ENCODE measurements at regions not wholly inside any gene's neighbourhood (a gene's known extent, or its start where the extent isn't known, plus 50 kb on each side); places are given as distances from the start of the nearest gene placed in this dataset.

DNA sequence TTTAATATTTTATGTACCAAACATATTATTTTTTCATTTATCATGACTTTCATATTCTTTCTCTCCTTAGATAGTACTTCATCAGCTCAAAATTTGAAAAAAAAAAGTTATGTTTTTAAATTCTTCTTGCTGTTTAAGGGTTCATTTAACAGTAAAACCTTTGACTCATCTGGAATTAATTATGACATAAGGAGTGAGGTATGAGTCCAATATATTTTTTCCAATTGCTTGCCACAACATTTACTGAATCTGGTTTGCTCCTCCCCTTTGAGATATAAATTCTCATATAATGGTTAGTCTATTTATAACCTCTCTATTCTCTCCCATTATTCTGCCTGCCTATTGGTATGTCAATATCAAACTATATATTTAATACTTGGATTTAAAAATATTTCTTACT, 387.8 kb downstream of the TUSC7 start:
- no peaks in the 10 kb centered on the region for H3K36me3 Mint-ChIP-seq
- no peak for ATAC-seq
- no peak overlapping the region for H3K4me3 Mint-ChIP-seq
- no peaks in the 10 kb centered on the region for H3K9me3 Mint-ChIP-seq
- H3K4me1 Mint-ChIP-seq = no peaks in the 10 kb centered on the region
- H3K27me3 Mint-ChIP-seq = no peaks in the 10 kb centered on the region
- H3K27ac Mint-ChIP-seq = no peak overlapping the region

- no peaks in the 10 kb centered on the region for H3K4me1 Mint-ChIP-seq
- no peaks in the 10 kb centered on the region for H3K9me3 Mint-ChIP-seq
- no peak overlapping the region for H3K27ac Mint-ChIP-seq
- H3K4me3 Mint-ChIP-seq = no peak overlapping the region
- no peaks in the 10 kb centered on the region for H3K27me3 Mint-ChIP-seq
- ATAC-seq = no peak
- no peaks in the 10 kb centered on the region for H3K36me3 Mint-ChIP-seq
Observed at GRCh38 chr3:117101697-117102096, 392.1 kb downstream of the TUSC7 start.

GRCh38 chr3:117102426-117102825, 392.8 kb downstream of the TUSC7 start:
- ATAC-seq = no peak
- no peak overlapping the region for H3K4me3 Mint-ChIP-seq
- no peaks in the 10 kb centered on the region for H3K4me1 Mint-ChIP-seq
- no peaks in the 10 kb centered on the region for H3K27me3 Mint-ChIP-seq
- H3K27ac Mint-ChIP-seq = no peak overlapping the region
- H3K9me3 Mint-ChIP-seq = no peaks in the 10 kb centered on the region
- no peaks in the 10 kb centered on the region for H3K36me3 Mint-ChIP-seq

DNA sequence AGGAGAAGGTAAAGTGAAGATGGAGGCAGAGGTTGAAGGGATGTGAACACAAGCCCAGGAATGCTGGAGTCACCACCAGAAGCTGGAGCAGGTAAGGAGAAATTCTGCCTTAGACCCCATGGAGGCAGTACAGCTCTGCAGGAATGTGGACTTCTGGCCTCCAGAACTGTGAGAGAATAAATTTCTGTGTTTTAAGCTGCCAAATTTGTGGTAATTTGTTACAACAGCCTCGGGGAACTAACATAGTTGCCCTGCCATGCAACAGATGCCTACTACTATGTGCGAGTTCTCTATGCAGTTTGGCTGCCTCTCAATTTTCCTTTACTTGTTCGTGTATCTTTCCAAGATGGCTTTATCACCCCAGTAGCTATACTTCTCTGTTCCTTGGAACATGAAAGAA, 394.1 kb downstream of the TUSC7 start:
- Mint-ChIP-seq H3K9me3 (no peaks in the 10 kb centered on the region), H3K4me1 (no peaks in the 10 kb centered on the region), H3K36me3 (no peaks in the 10 kb centered on the region), H3K4me3 (no peak overlapping the region), H3K27me3 (no peaks in the 10 kb centered on the region), H3K27ac (no peak overlapping the region)
- ATAC-seq = no peak

DNA sequence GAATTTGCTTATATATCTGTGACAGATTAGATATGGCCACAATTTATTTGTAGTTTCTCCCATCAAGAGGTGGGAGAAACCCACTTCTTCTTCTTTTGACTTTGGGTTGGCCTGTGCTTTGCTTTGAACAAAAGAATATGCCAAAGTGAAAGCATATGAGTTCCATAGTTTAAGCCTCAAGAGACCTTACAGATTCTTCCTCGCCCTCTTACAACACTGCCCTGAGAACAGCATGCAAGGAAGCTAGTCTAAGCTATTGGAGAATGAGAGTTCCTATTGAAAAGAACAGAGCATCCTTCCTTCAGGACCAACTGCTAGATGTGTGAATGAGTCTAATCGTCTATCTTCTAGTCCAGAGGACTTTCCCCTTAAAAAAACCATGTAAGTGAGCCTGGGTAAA, 394.8 kb downstream of the TUSC7 start:
- Mint-ChIP-seq H3K4me3 (no peak overlapping the region), H3K36me3 (no peaks in the 10 kb centered on the region), H3K27ac (no peak overlapping the region), H3K27me3 (no peaks in the 10 kb centered on the region), H3K4me1 (no peaks in the 10 kb centered on the region), H3K9me3 (no peaks in the 10 kb centered on the region)
- ATAC-seq = no peak

DNA sequence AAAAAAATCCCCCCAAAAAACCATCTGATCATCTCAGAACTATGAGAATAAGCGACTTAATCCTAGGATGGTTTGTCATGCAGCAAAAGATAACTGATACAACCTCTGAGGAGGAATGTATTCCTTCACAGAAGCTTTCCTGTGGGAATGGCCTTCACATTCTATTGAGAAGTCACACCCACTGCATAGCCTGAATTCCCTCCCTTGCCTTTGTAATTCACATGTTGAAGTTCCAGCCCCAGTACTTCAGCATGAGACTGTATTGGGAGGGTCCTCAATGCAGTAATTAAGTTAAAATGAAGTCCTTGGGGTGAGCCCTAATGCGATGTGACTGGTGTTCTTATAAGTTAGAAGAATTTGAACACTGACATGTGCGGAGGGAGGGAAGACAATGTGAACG, 395.2 kb downstream of the TUSC7 start:
- Mint-ChIP-seq H3K9me3 (no peaks in the 10 kb centered on the region), H3K27ac (no peak overlapping the region), H3K27me3 (no peaks in the 10 kb centered on the region), H3K4me1 (no peaks in the 10 kb centered on the region), H3K36me3 (no peaks in the 10 kb centered on the region), H3K4me3 (no peak overlapping the region)
- ATAC-seq = no peak

- Mint-ChIP-seq H3K4me3 (no peak overlapping the region), H3K36me3 (no peaks in the 10 kb centered on the region), H3K27me3 (no peaks in the 10 kb centered on the region), H3K9me3 (no peaks in the 10 kb centered on the region), H3K4me1 (no peaks in the 10 kb centered on the region), H3K27ac (no peak overlapping the region)
- ATAC-seq = no peak
Observed at GRCh38 chr3:117105686-117106085, 396.1 kb downstream of the TUSC7 start.

GRCh38 chr3:117106396-117106795, 396.8 kb downstream of the TUSC7 start:
- no peak overlapping the region for H3K4me3 Mint-ChIP-seq

GRCh38 chr3:117107946-117108345, 398.4 kb downstream of the TUSC7 start:
- no peaks in the 10 kb centered on the region for H3K27me3 Mint-ChIP-seq
- no peaks in the 10 kb centered on the region for H3K4me1 Mint-ChIP-seq
- H3K27ac Mint-ChIP-seq = no peak overlapping the region
- H3K36me3 Mint-ChIP-seq = no peaks in the 10 kb centered on the region
- no peak overlapping the region for H3K4me3 Mint-ChIP-seq
- ATAC-seq = no peak
- no peaks in the 10 kb centered on the region for H3K9me3 Mint-ChIP-seq

More at GRCh38 chr3:117106396-117106795, 396.8 kb downstream of the TUSC7 start:
- ATAC-seq = no peak
- Mint-ChIP-seq H3K4me1 (no peaks in the 10 kb centered on the region), H3K27me3 (no peaks in the 10 kb centered on the region), H3K36me3 (no peaks in the 10 kb centered on the region), H3K27ac (no peak overlapping the region), H3K9me3 (no peaks in the 10 kb centered on the region)

GRCh38 chr3:117109178-117109577, 399.6 kb downstream of the TUSC7 start:
- Mint-ChIP-seq H3K4me1 (no peaks in the 10 kb centered on the region), H3K27ac (no peak overlapping the region), H3K36me3 (no peaks in the 10 kb centered on the region), H3K27me3 (no peaks in the 10 kb centered on the region), H3K4me3 (no peak overlapping the region), H3K9me3 (no peaks in the 10 kb centered on the region)
- ATAC-seq = no peak

DNA sequence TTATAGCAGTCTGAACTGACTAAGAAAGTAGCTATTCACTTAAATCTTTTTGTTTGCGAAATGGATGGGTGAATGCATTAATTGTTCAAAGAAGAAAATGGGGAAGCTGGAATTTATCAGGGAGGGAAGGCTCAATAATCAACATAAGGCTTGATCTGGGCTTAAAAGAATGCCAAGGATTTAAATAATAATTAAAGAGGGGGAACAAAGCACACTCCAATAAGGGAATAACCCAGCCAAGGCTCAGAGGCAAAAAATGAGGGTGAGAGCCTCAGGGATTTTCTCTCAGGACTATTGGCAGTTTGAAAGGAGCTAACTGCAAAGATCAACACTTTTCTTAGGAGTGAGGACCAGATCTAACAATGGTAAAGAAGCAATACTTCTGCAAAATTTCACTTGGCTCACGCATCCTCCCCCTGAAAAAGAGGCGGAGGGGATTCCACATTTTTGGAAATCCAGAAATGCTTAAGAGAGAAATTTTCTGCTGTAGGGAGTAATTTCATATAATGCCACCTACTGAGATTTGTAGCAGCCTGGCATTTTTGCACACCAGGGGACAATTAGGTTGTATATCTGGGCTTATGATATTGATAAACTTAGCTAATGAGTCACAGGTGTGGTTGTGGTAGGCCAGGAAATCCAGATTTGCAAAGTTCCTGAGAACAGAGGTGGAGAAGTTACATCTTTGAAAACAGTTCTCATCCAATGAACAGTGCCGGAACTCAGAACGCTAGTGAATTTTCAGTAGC, 405.1 kb downstream of the TUSC7 start:
- Mint-ChIP-seq H3K4me1 (no peaks in the 10 kb centered on the region), H3K9me3 (no peaks in the 10 kb centered on the region), H3K4me3 (no peak overlapping the region), H3K27ac (no peak overlapping the region), H3K36me3 (no peaks in the 10 kb centered on the region), H3K27me3 (no peaks in the 10 kb centered on the region)
- no peak for ATAC-seq

DNA sequence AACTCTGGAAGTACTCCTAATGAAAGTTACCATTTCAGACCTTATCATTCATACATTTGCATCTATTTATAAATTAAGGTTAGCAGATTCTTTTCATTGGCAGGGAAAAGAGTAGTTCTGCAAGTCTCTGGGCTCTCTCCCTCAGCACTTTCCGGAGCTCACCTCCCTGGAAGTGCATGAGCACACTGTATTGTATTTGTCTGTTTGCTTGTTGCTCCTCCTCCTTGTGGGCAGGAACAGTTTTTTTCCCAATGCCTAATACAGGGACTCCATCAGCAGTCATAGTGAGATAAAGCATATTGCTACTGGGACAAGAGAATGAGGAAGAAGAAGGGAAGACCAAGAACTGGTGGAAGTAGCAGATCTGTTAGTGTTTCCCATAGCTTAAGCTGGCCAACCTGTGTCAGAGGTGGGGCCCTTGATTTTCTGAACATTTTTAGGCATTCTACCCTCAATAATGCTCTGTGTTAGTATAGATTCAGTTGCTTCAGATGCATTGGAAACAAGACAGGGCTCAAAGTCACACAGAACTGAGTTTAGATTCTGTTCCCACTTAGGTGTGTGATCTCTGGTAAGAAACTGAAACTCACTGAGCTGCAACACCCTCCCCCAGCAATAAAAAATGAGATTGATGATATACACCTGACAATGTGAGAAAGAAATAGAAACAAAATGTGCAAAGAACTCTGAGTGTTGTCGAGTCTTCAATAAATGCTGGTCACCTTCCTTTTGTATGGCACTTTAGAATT, 407.8 kb downstream of the TUSC7 start:
- Mint-ChIP-seq H3K4me3 (no peak overlapping the region), H3K27ac (no peak overlapping the region), H3K4me1 (no peaks in the 10 kb centered on the region), H3K36me3 (no peaks in the 10 kb centered on the region), H3K9me3 (no peaks in the 10 kb centered on the region), H3K27me3 (no peaks in the 10 kb centered on the region)
- no peak for ATAC-seq

GRCh38 chr3:117118604-117119003, 409.0 kb downstream of the TUSC7 start:
- no peaks in the 10 kb centered on the region for H3K36me3 Mint-ChIP-seq
- no peak overlapping the region for H3K4me3 Mint-ChIP-seq
- no peak for ATAC-seq
- H3K27ac Mint-ChIP-seq = no peak overlapping the region
- H3K27me3 Mint-ChIP-seq = no peaks in the 10 kb centered on the region
- no peaks in the 10 kb centered on the region for H3K4me1 Mint-ChIP-seq
- no peaks in the 10 kb centered on the region for H3K9me3 Mint-ChIP-seq

DNA sequence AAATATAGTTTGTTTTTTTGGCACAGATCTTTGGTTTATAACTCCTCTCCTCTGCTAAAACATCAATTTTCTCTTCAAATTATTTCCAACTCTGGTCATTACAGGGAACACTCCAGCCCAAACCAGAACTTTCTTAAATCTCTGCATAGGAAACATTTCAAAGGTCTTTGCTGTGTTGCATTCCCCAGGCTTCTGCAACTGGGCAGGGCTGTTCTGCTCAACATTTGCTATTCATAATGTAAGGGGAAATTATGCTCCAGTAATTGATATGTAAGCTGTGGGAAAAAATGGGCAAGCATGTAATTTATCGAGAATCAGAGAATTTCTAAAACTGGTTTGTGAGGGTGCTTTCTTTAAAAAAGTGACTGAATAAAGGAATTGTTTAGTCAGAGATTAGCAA, 410.4 kb downstream of the TUSC7 start:
- Mint-ChIP-seq H3K9me3 (no peaks in the 10 kb centered on the region), H3K27ac (no peak overlapping the region), H3K4me3 (no peak overlapping the region), H3K36me3 (no peaks in the 10 kb centered on the region), H3K4me1 (no peaks in the 10 kb centered on the region), H3K27me3 (no peaks in the 10 kb centered on the region)
- no peak for ATAC-seq

- Mint-ChIP-seq H3K27ac (no peak overlapping the region), H3K4me1 (no peaks in the 10 kb centered on the region), H3K36me3 (no peaks in the 10 kb centered on the region), H3K9me3 (no peaks in the 10 kb centered on the region), H3K27me3 (no peaks in the 10 kb centered on the region), H3K4me3 (no peak overlapping the region)
- no peak for ATAC-seq
Observed at GRCh38 chr3:117122609-117123008, 413.0 kb downstream of the TUSC7 start.

DNA sequence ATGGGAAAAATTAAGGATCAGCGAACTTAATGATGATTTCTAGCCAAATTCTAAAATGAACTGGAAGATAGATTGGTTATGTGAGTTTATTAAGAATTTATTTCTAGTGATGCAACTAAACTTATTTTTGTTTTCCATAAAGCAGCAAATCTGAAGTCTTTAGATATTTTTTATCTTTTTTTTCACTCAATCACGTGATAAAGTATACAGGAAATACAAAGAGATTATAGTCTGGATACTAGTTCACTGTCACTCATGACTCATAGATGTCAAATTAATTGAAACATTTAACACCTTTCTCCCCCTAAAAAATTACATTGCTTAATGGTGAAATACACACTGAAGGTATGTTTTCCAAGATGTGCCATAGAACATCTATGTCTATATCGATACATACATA, 416.9 kb downstream of the TUSC7 start:
- H3K4me1 Mint-ChIP-seq = no peaks in the 10 kb centered on the region
- ATAC-seq = no peak
- no peaks in the 10 kb centered on the region for H3K36me3 Mint-ChIP-seq
- H3K4me3 Mint-ChIP-seq = no peak overlapping the region
- H3K9me3 Mint-ChIP-seq = no peaks in the 10 kb centered on the region
- H3K27ac Mint-ChIP-seq = no peak overlapping the region
- no peaks in the 10 kb centered on the region for H3K27me3 Mint-ChIP-seq
